Fibroblast of skin of back (primary cell): ENCODE measurements at regions not wholly inside any gene's neighbourhood (a gene's known extent, or its start where the extent isn't known, plus 50 kb on each side); places are given as distances from the start of the nearest gene placed in this dataset.
"Not testable (repeated sequence)": the region's sequence is repeated elsewhere in the genome, so short reads cannot be mapped to it uniquely, and the experiment has no call there.

Source experiments
- DNase-seq: peaks from one replicate; pipeline ENCODE4 v3.0.0-alpha.2; 2013

GRCh38 chr14:57150449-57150848, 118.3 kb downstream of the EXOC5 start:
- DNase-seq, result no peak

- DNase-seq, result no peak
Observed at GRCh38 chr14:57139173-57139572, 129.5 kb downstream of the EXOC5 start.

GRCh38 chr14:57136669-57137328, 131.9 kb downstream of the EXOC5 start:
- DNase-seq, result no peak

GRCh38 chr14:57127809-57128208, 140.9 kb downstream of the EXOC5 start:
- DNase-seq, result not testable (repeated sequence)

GRCh38 chr14:57122129-57122528, 146.6 kb downstream of the EXOC5 start:
- DNase-seq, result no peak

GRCh38 chr14:57112072-57112807, 156.5 kb downstream of the EXOC5 start:
- not testable (repeated sequence) for DNase-seq

- DNase-seq, result not testable (repeated sequence)
Observed at GRCh38 chr14:57110411-57110810, 158.3 kb downstream of the EXOC5 start.

GRCh38 chr14:57091030-57091608, 177.6 kb downstream of the EXOC5 start:
- no peak for DNase-seq

GRCh38 chr14:57089901-57090300, 178.8 kb downstream of the EXOC5 start:
- DNase-seq, result no peak

- DNase-seq, result no peak
Observed at GRCh38 chr14:57087841-57088240, 180.9 kb downstream of the EXOC5 start.

- no peak for DNase-seq
Observed at GRCh38 chr14:57086271-57087162, 182.2 kb downstream of the EXOC5 start.

- DNase-seq, result no peak
Observed at GRCh38 chr14:57085801-57086200, 182.9 kb downstream of the EXOC5 start.

- DNase-seq, result no peak
Observed at GRCh38 chr14:57085043-57085442, 183.7 kb downstream of the EXOC5 start.

GRCh38 chr14:57080691-57081090, 188.0 kb downstream of the EXOC5 start:
- DNase-seq, result no peak

- DNase-seq, result no peak
Observed at GRCh38 chr14:57078054-57078453, 190.7 kb downstream of the EXOC5 start.

GRCh38 chr14:57073986-57074385, 194.7 kb downstream of the EXOC5 start:
- DNase-seq, result no peak

- DNase-seq, result no peak
Observed at GRCh38 chr14:57071639-57072038, 197.1 kb downstream of the EXOC5 start.

GRCh38 chr14:57069702-57070101, 199.0 kb downstream of the EXOC5 start:
- DNase-seq, result no peak

GRCh38 chr14:57068511-57068910, 200.2 kb downstream of the EXOC5 start:
- DNase-seq, result no peak

- DNase-seq, result peak; percentile 7
Observed at GRCh38 chr14:57066887-57067513, 201.7 kb downstream of the EXOC5 start.

- no peak for DNase-seq
Observed at GRCh38 chr14:57066463-57066862, 202.2 kb downstream of the EXOC5 start.

- no peak for DNase-seq
Observed at GRCh38 chr14:57061009-57061711, 207.5 kb downstream of the EXOC5 start.
